Neural cell (in vitro differentiated cells): ENCODE measurements at regions not wholly inside any gene's neighbourhood (a gene's known extent, or its start where the extent isn't known, plus 50 kb on each side); places are given as distances from the start of the nearest gene placed in this dataset.
A peak's percentile ranks its signal among the peaks of the same experiment; 100 is the strongest.

ENCODE experiments used
- H2AFZ ChIP-seq: fragments of 200-600, 300-800 bp; sonication (generic), shearing (Covaris generic); 2 replicates; pipeline ENCODE4 v1.6.0; 2014; ENCODE audit warnings: low read depth, mild to moderate bottlenecking, antibody characterized with exemption, low read length, moderate library complexity
- H3F3A ChIP-seq: fragments of 200-600 bp; shearing (Covaris generic); 2 replicates; pipeline ENCODE4 v1.6.1; 2016; ENCODE audit warnings: mild to moderate bottlenecking, moderate library complexity, mixed read lengths, antibody characterized with exemption, low read length; ENCODE audit not compliant: insufficient read depth, poor library complexity, severe bottlenecking
- H3K27ac ChIP-seq: fragments of 200-600, 300-800 bp; sonication (generic), shearing (Covaris generic); 2 replicates; pipeline ENCODE4 v1.5.1; 2014; ENCODE audit warnings: mild to moderate bottlenecking, low read length, moderate library complexity
- H3K27me3 ChIP-seq: fragments of 300-800, 200-600 bp; sonication (generic), shearing (Covaris generic); 2 replicates; pipeline ENCODE4 v1.6.0; 2014; ENCODE audit warnings: mild to moderate bottlenecking, low read depth, low read length, moderate library complexity; ENCODE audit not compliant: insufficient read depth
- H3K36me3 ChIP-seq: fragments of 300-800, 200-600 bp; sonication (generic), shearing (Covaris generic); 2 replicates; pipeline ENCODE4 v1.5.1; 2014; ENCODE audit warnings: mild to moderate bottlenecking, antibody characterized with exemption, low read length, moderate library complexity; ENCODE audit not compliant: insufficient read depth
- H3K4me2 ChIP-seq: fragments of 300-800, 200-600 bp; sonication (generic), shearing (Covaris generic); 2 replicates; pipeline ENCODE4 v1.6.0; 2014; ENCODE audit warnings: mild to moderate bottlenecking, low read length
- H3K4me3 ChIP-seq: fragments of 300-800, 200-600 bp; sonication (generic), shearing (Covaris generic); 2 replicates; pipeline ENCODE4 v1.5.1; 2014; ENCODE audit warnings: mild to moderate bottlenecking, low read length, moderate library complexity
- H3K79me2 ChIP-seq: fragments of 200-600 bp; shearing (Covaris generic); replicated peaks from 2 replicates; pipeline ENCODE4 v1.6.0; 2014; ENCODE audit warnings: mild to moderate bottlenecking, low read length, moderate library complexity; ENCODE audit not compliant: insufficient read depth
- H3K9ac ChIP-seq: fragments of 300-800, 200-600 bp; sonication (generic), shearing (Covaris generic); 2 replicates; pipeline ENCODE4 v1.6.1; 2016; ENCODE audit warnings: mild to moderate bottlenecking, low read length, mixed read lengths
- H3K9me2 ChIP-seq: fragments of 200-600 bp; shearing (Covaris generic); 2 replicates; pipeline ENCODE4 v1.6.1; 2016; ENCODE audit warnings: mild to moderate bottlenecking, low read length, mixed read lengths; ENCODE audit not compliant: insufficient read depth
- H3K9me3 ChIP-seq: fragments of 200-600, 300-800 bp; sonication (generic), shearing (Covaris generic); 2 replicates; pipeline ENCODE4 v1.6.1; 2016; ENCODE audit warnings: mild to moderate bottlenecking, mixed run types, low read length, moderate library complexity, mixed read lengths
- H4K20me1 ChIP-seq: fragments of 200-600 bp; shearing (Covaris generic); 2 replicates; pipeline ENCODE4 v1.6.1; 2016; ENCODE audit warnings: mild to moderate bottlenecking, mixed run types; ENCODE audit not compliant: insufficient read depth
- CTCF ChIP-seq: fragments of 450-650 bp; IDR thresholded peaks from 2 replicates; pipeline ENCODE4 v1.5.1; 2014; ENCODE audit warnings: antibody characterized with exemption, mild to moderate bottlenecking, moderate library complexity; ENCODE audit not compliant: poor library complexity, severe bottlenecking
- EP300 ChIP-seq: fragments of 450-650 bp; conservative IDR thresholded peaks from 2 replicates; pipeline ENCODE4 v1.6.1; 2014; ENCODE audit warnings: antibody characterized with exemption, mild to moderate bottlenecking, moderate library complexity; ENCODE audit not compliant: poor library complexity, severe bottlenecking
- EZH2 ChIP-seq: fragments of 200-600, 300-800 bp; shearing (Covaris generic), sonication (generic); IDR thresholded peaks from 2 replicates; pipeline ENCODE4 v1.6.1; 2014; ENCODE audit warnings: antibody characterized with exemption, low read length, borderline replicate concordance, mild to moderate bottlenecking; ENCODE audit not compliant: insufficient read depth, poor library complexity, severe bottlenecking
- MXI1 ChIP-seq: fragments of 450-650 bp; conservative IDR thresholded peaks from 2 replicates; pipeline ENCODE4 v1.6.1; 2014; ENCODE audit warnings: antibody characterized with exemption, mild to moderate bottlenecking; ENCODE audit not compliant: poor library complexity, severe bottlenecking
- POLR2AphosphoS5 ChIP-seq: IDR thresholded peaks from 2 replicates; pipeline ENCODE4 v1.6.1; 2012
- RAD21 ChIP-seq: fragments of 450-650 bp; conservative IDR thresholded peaks from 2 replicates; pipeline ENCODE4 v1.6.1; 2014; ENCODE audit warnings: antibody characterized with exemption, mild to moderate bottlenecking, moderate library complexity
- SMC3 ChIP-seq: fragments of 450-650 bp; conservative IDR thresholded peaks from 2 replicates; pipeline ENCODE4 v1.6.1; 2014; ENCODE audit warnings: antibody characterized with exemption, mild to moderate bottlenecking, moderate library complexity; ENCODE audit not compliant: poor library complexity
- TAF1 ChIP-seq: IDR thresholded peaks from 2 replicates; pipeline ENCODE4 v1.6.1; 2012; ENCODE audit warnings: low read depth
- TF ChIP-seq, protein P1 (sequence below): IDR thresholded peaks from 2 replicates; pipeline ENCODE4 v1.6.1; 2012; ENCODE audit warnings: borderline replicate concordance

DNA sequence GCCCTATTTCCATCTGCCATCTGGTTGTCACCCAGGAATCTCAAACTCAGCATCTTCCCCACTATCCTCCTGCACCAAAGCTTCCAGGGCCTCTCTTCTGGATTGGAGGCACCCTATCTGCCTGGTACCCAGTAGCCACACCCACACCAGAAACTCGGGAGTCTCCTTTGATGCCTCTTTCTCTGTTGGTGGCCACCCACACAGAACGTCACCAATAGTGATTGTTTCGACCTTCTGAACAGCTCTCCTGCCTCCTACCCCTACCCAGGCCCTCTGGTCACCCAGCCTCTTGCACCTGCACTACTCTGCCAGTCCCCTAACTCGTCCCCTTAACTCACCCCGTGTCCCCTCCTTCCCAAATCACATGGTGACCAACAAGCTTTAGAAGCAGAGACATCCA lies 95.0 kb downstream of the IRF2BPL start:
- Histone ChIP-seq H3K4me2 (no peak overlapping the region), H3K27ac (no peak overlapping the region), H3F3A (no peaks in the 10 kb centered on the region), H3K27me3 (no peaks in the 10 kb centered on the region), H3K79me2 (no peaks in the 10 kb centered on the region), H3K9ac (no peak overlapping the region), H3K36me3 (no peaks in the 10 kb centered on the region), H3K9me3 (no peaks in the 10 kb centered on the region), H3K4me3 (no peak overlapping the region), H4K20me1 (no peaks in the 10 kb centered on the region), H2AFZ (no peak overlapping the region), H3K9me2 (no peaks in the 10 kb centered on the region)
- TF ChIP-seq POLR2AphosphoS5 = no peak
- no peak for TF ChIP-seq CTCF
- TF ChIP-seq EP300 = no peak
- TF ChIP-seq SMC3 = no peak
- no peak for TF ChIP-seq RAD21
- no peak for TF ChIP-seq TAF1
- TF ChIP-seq, protein P1, sequence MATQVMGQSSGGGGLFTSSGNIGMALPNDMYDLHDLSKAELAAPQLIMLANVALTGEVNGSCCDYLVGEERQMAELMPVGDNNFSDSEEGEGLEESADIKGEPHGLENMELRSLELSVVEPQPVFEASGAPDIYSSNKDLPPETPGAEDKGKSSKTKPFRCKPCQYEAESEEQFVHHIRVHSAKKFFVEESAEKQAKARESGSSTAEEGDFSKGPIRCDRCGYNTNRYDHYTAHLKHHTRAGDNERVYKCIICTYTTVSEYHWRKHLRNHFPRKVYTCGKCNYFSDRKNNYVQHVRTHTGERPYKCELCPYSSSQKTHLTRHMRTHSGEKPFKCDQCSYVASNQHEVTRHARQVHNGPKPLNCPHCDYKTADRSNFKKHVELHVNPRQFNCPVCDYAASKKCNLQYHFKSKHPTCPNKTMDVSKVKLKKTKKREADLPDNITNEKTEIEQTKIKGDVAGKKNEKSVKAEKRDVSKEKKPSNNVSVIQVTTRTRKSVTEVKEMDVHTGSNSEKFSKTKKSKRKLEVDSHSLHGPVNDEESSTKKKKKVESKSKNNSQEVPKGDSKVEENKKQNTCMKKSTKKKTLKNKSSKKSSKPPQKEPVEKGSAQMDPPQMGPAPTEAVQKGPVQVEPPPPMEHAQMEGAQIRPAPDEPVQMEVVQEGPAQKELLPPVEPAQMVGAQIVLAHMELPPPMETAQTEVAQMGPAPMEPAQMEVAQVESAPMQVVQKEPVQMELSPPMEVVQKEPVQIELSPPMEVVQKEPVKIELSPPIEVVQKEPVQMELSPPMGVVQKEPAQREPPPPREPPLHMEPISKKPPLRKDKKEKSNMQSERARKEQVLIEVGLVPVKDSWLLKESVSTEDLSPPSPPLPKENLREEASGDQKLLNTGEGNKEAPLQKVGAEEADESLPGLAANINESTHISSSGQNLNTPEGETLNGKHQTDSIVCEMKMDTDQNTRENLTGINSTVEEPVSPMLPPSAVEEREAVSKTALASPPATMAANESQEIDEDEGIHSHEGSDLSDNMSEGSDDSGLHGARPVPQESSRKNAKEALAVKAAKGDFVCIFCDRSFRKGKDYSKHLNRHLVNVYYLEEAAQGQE = no peak
- no peak for TF ChIP-seq MXI1
- TF ChIP-seq EZH2 = no peak

- H2AFZ ChIP-seq = peak overlapping the region; percentile 6
- peaks cover 7% of the 10 kb centered on the region for H3F3A ChIP-seq
- no peaks in the 10 kb centered on the region for H4K20me1 ChIP-seq
- no peaks in the 10 kb centered on the region for H3K79me2 ChIP-seq
- H3K9ac ChIP-seq = peak overlapping the region; percentile 49
- TF ChIP-seq SMC3 = peak; percentile 29
- no peak for TF ChIP-seq TAF1
- no peaks in the 10 kb centered on the region for H3K27me3 ChIP-seq
- no peak overlapping the region for H3K4me3 ChIP-seq
- H3K36me3 ChIP-seq = no peaks in the 10 kb centered on the region
- no peaks in the 10 kb centered on the region for H3K9me3 ChIP-seq
- no peak overlapping the region for H3K4me2 ChIP-seq
- H3K9me2 ChIP-seq = no peaks in the 10 kb centered on the region
- peak overlapping the region; percentile 74 for H3K27ac ChIP-seq
These were observed 96.7 kb downstream of the IRF2BPL start for GRCh38 chr14:76931631-76932402.
